Nephron (organoid): ENCODE measurements at regions not wholly inside any gene's neighbourhood (a gene's known extent, or its start where the extent isn't known, plus 50 kb on each side); places are given as distances from the start of the nearest gene placed in this dataset.
"Not testable (repeated sequence)": the region's sequence is repeated elsewhere in the genome, so short reads cannot be mapped to it uniquely, and the experiment has no call there.

Experiments
- H3K27ac Mint-ChIP-seq, 3 experiments: 2 replicates each; pipeline ENCODE4 v1.8.0; 2020; ENCODE audit warnings: mixed read lengths in 3 of 3, mild to moderate bottlenecking in 2 of 3, moderate library complexity in 1 of 3
- H3K27me3 Mint-ChIP-seq: 2 replicates; pipeline ENCODE4 v1.8.0; 2021; ENCODE audit warnings: low read depth, mild to moderate bottlenecking, moderate library complexity, mixed read lengths
- H3K36me3 Mint-ChIP-seq: 2 replicates; pipeline ENCODE4 v1.8.0; 2020; ENCODE audit warnings: low read depth, mixed read lengths
- H3K4me1 Mint-ChIP-seq: 2 replicates; pipeline ENCODE4 v1.8.0; 2020; ENCODE audit warnings: mixed read lengths
- H3K4me3 Mint-ChIP-seq, 3 experiments: 2 replicates each; pipeline ENCODE4 v1.8.0; 2020; ENCODE audit warnings: mild to moderate bottlenecking in 3 of 3, mixed read lengths in 3 of 3, moderate library complexity in 2 of 3
- H3K9me3 Mint-ChIP-seq: 2 replicates; pipeline ENCODE4 v1.8.0; 2020; ENCODE audit warnings: mixed read lengths
- TF ChIP-seq, protein P1 (sequence below), 3 experiments: fragments of 200-600 bp; sonication (generic); IDR thresholded peaks; one replicate each; pipeline ENCODE4 v1.5.0; 2021; ENCODE audit warnings: antibody characterized with exemption in 3 of 3; ENCODE audit not compliant: unreplicated experiment in 3 of 3

DNA sequence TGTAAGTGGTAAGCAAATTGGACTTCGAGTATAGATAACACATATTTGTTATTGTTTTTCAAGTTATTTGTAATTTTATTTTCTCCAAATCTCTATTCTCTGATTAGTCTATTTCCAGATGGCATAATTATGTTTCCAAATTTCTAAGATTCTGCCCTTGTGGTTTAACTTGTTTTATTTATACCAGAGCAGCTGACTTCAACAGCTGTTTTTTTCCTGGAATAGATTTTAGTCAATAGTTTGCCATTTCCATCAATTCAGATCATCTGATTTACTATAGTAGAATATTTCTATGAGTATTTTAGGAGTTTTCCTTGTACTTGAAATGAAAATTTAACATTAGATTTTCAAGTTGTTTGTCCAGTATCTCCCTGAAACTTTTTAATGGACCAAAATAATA lies 848.7 kb upstream of the MIR17HG start:
- Mint-ChIP-seq H3K4me1 (peaks cover 6% of the 10 kb centered on the region), H3K27me3 (no peaks in the 10 kb centered on the region)

DNA sequence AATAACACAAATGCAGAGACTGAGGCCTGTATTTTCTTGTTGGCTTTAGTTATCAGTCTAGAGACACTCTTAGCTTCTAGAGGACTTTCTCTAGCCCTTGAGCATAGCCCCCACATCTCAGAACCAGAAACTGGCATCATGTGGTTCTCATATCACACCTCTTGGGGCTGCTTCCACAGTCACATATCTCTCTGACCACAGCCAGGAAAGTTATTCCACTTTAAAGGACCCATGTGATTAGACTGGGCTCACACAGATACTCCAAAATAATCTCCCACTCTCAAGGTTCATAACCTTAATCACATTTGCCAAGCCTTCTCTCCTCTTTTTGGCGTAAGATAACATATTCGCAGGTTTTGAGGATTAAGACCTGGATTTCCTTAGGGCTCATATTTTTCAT lies 846.9 kb upstream of the MIR17HG start:
- TF ChIP-seq, protein P1, sequence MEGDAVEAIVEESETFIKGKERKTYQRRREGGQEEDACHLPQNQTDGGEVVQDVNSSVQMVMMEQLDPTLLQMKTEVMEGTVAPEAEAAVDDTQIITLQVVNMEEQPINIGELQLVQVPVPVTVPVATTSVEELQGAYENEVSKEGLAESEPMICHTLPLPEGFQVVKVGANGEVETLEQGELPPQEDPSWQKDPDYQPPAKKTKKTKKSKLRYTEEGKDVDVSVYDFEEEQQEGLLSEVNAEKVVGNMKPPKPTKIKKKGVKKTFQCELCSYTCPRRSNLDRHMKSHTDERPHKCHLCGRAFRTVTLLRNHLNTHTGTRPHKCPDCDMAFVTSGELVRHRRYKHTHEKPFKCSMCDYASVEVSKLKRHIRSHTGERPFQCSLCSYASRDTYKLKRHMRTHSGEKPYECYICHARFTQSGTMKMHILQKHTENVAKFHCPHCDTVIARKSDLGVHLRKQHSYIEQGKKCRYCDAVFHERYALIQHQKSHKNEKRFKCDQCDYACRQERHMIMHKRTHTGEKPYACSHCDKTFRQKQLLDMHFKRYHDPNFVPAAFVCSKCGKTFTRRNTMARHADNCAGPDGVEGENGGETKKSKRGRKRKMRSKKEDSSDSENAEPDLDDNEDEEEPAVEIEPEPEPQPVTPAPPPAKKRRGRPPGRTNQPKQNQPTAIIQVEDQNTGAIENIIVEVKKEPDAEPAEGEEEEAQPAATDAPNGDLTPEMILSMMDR (IDR thresholded peaks at IDR 0.05; ENCODE audit: unreplicated experiment in 3 of 3), result no peak
- Mint-ChIP-seq H3K4me3 (no peak overlapping the region), H3K27ac (no peak overlapping the region), H3K9me3 (peaks cover 2% of the 10 kb centered on the region), H3K4me1 (peaks cover 6% of the 10 kb centered on the region), H3K36me3 (no peaks in the 10 kb centered on the region), H3K27me3 (no peaks in the 10 kb centered on the region)

More for the DNA sequence above, 848.7 kb upstream of the MIR17HG start:
- Mint-ChIP-seq H3K27ac (no peak overlapping the region), H3K4me3 (no peak overlapping the region), H3K9me3 (peaks cover 4% of the 10 kb centered on the region), H3K36me3 (no peaks in the 10 kb centered on the region)
- TF ChIP-seq, protein P1 (IDR thresholded peaks at IDR 0.05; ENCODE audit: unreplicated experiment in 3 of 3), result no peak

DNA sequence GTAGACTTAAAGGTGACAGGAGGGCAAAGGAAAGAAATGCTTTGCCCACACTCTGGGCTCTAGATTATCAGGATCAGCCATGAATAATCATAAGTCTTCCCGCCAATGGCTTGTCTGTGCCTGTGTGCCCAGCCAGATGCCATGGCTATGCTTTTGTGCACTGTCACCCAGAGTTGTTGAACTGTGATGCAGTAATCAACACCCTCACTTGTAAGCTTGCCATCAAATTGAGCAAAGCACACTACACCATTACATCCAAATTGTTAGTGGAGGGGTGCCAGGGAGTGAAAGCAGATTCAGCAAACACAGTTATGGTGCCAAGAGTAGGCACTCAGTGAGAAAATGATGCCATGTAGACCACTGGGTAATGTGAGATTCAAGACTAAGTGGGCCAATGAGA lies 845.3 kb upstream of the MIR17HG start:
- Mint-ChIP-seq H3K27ac (no peak overlapping the region), H3K27me3 (no peaks in the 10 kb centered on the region), H3K4me1 (peaks cover 6% of the 10 kb centered on the region), H3K4me3 (no peak overlapping the region), H3K9me3 (no peaks in the 10 kb centered on the region), H3K36me3 (no peaks in the 10 kb centered on the region)
- TF ChIP-seq, protein P1 (IDR thresholded peaks at IDR 0.05; ENCODE audit: unreplicated experiment in 3 of 3), result no peak

DNA sequence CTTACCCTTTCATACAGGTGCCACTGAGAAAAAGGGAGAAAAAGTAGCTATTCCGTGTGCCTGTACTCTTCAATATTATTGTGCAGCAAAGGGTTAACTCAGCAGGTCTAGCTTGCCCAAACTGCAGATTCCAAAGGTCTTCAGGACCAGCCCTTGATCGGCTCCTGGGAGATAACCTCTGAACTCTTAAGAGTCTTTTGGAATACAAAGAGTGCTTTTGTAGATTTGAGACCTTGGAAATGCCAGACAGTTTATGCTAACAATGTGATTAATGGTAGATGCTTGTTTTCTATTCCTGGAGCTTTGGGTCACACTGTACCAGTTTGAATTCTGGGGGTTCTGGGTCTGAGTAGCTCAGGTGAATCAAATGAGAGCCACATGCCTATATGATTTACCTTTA lies 844.7 kb upstream of the MIR17HG start:
- Mint-ChIP-seq H3K36me3 (no peaks in the 10 kb centered on the region), H3K4me3 (no peak overlapping the region), H3K27ac (no peak overlapping the region), H3K9me3 (no peaks in the 10 kb centered on the region), H3K27me3 (no peaks in the 10 kb centered on the region), H3K4me1 (peaks cover 6% of the 10 kb centered on the region)
- TF ChIP-seq, protein P1 (IDR thresholded peaks at IDR 0.05; ENCODE audit: unreplicated experiment in 3 of 3), result no peak

DNA sequence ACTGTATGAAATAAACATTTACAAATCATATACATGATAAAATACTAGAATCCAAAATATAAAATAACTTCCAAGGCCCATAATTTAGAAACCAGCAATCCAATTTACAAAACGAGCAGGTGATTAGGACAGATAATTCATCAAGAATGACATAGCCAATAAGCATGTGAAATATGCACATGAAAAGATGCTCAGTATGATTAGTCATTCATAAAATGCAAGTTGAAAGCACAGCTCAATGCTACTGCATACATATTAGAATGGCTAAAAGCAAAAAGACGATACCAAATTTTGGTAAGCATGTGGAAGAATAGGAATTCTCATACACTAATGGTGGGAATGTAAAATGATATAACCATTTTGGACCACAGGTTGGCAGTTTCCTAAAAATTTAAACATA lies 837.2 kb upstream of the MIR17HG start:
- Mint-ChIP-seq H3K27me3 (no peaks in the 10 kb centered on the region), H3K9me3 (peaks cover 3% of the 10 kb centered on the region), H3K4me1 (no peaks in the 10 kb centered on the region), H3K4me3 (no peak overlapping the region), H3K36me3 (no peaks in the 10 kb centered on the region), H3K27ac (no peak overlapping the region)
- TF ChIP-seq, protein P1 (IDR thresholded peaks at IDR 0.05; ENCODE audit: unreplicated experiment in 3 of 3), result no peak

DNA sequence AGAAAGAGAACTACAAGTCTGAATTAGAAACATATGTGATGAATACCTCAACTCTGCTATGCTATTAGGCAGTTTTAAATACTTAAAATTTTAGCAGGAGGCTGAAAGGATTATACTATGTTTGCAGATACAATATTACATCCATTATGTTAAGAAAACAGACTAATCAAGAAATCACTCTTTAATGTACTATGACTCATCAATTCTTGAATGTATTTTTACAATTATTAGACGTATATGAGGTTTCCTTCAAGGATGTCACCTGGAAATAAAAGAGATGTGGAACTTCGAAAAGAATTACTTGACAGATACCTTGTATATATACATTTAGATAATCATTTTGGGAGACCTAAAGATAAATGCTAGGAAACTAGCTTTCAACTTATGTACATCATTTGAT lies 835.6 kb upstream of the MIR17HG start:
- Mint-ChIP-seq H3K27ac (no peak overlapping the region), H3K9me3 (peaks cover 3% of the 10 kb centered on the region), H3K4me1 (no peaks in the 10 kb centered on the region), H3K36me3 (no peaks in the 10 kb centered on the region), H3K4me3 (no peak overlapping the region), H3K27me3 (no peaks in the 10 kb centered on the region)
- TF ChIP-seq, protein P1 (IDR thresholded peaks at IDR 0.05; ENCODE audit: unreplicated experiment in 3 of 3), result no peak

DNA sequence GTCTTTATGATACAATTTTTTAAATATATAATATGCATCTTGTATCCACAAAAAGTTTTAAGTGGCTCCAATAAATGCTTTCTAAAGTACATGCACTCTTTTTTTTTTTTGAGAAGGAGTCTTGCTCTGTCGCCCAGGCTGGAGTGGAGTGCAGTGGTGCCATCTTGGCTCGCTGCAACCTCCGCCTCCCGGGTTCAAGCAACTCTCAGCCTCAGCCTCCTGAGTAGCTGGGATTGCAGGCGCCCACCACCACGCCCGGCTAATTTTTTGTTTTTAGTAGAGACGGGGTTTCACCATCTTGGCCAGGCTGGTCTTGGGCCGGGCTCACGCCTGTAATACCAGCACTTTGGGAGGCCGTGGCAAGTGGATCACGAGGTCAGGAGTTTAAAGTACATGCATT lies 832.8 kb upstream of the MIR17HG start:
- H3K9me3 Mint-ChIP-seq, H3K4me3 Mint-ChIP-seq, H3K27me3 Mint-ChIP-seq, H3K4me1 Mint-ChIP-seq, H3K36me3 Mint-ChIP-seq, H3K27ac Mint-ChIP-seq: not testable (repeated sequence)
